K562 (cell line): ENCODE measurements at regions not wholly inside any gene's neighbourhood (a gene's known extent, or its start where the extent isn't known, plus 50 kb on each side); places are given as distances from the start of the nearest gene placed in this dataset.

Source experiments
- AFF1 ChIP-seq, 2 experiments: fragments of 450-650 bp; IDR thresholded peaks; 2 replicates each; pipeline ENCODE4 v1.6.1; 2018; ENCODE audit warnings: mild to moderate bottlenecking in 2 of 2, low read depth in 1 of 2; ENCODE audit not compliant: partially characterized antibody in 2 of 2
- CHD2 ChIP-seq: IDR thresholded peaks from 2 replicates; pipeline ENCODE4 v1.6.1; 2011; ENCODE audit warnings: low read depth, low read length
- CTCFL ChIP-seq: IDR thresholded peaks from 2 replicates; pipeline ENCODE4 v1.6.1; 2011; ENCODE audit warnings: borderline replicate concordance, low read depth, mild to moderate bottlenecking, moderate library complexity, low read length; ENCODE audit not compliant: insufficient read depth, poor library complexity, severe bottlenecking
- DACH1 ChIP-seq: fragments of 450-650 bp; IDR thresholded peaks from 2 replicates; pipeline ENCODE4 v1.6.1; 2018; ENCODE audit not compliant: partially characterized antibody
- DDX20 ChIP-seq: fragments of 450-650 bp; IDR thresholded peaks from 2 replicates; pipeline ENCODE4 v1.6.1; 2016; ENCODE audit warnings: missing genetic modification characterization, low read depth, mild to moderate bottlenecking, missing compliant biosample characterization, moderate library complexity
- ETV6 ChIP-seq, 3 experiments: fragments of 150-350 bp in 1 of 3; sonication (generic) in 1 of 3; formaldehyde crosslinking in 1 of 3; IDR thresholded peaks; 2 replicates each; pipeline versions ENCODE4 v1.6.1 to v1.8.0; 2014 to 2022; ENCODE audit warnings: borderline replicate concordance in 2 of 3, low read depth in 2 of 3, antibody characterized with exemption in 1 of 3, low read length in 1 of 3, mild to moderate bottlenecking in 1 of 3, missing genetic modification reagents in 1 of 3
- JUND ChIP-seq, 2 experiments: IDR thresholded peaks; 2 replicates in 1 of 2; 3 replicates in 1 of 2; pipeline ENCODE4 v1.6.1; 2011; ENCODE audit warnings: borderline replicate concordance in 2 of 2, low read depth in 2 of 2, low read length in 2 of 2, improper control_type of control experiment in 1 of 2, missing biosample characterization in 1 of 2, missing genetic modification characterization in 1 of 2, missing genetic modification reagents in 1 of 2
- MTA1 ChIP-seq: fragments of 450-650 bp; IDR thresholded peaks from 2 replicates; pipeline ENCODE4 v1.6.1; 2017; ENCODE audit warnings: borderline replicate concordance
- PKNOX1 ChIP-seq: fragments of 450-650 bp; IDR thresholded peaks from 2 replicates; pipeline ENCODE4 v1.6.1; 2016
- SFPQ ChIP-seq: fragments of 200-400 bp; formaldehyde crosslinking; IDR thresholded peaks from 2 replicates; pipeline ENCODE4 v1.6.1; 2017; ENCODE audit warnings: mild to moderate bottlenecking, low read depth, low read length, moderate library complexity
- STAT5A ChIP-seq: IDR thresholded peaks from 2 replicates; pipeline ENCODE4 v1.6.1; 2012; ENCODE audit warnings: low read length, inconsistent platforms, borderline replicate concordance
- YY1 ChIP-seq, 3 experiments: IDR thresholded peaks; 2 replicates each; pipeline ENCODE4 v1.6.1; 2011; ENCODE audit warnings: low read length in 2 of 3, mild to moderate bottlenecking in 2 of 3, moderate library complexity in 2 of 3, borderline replicate concordance in 1 of 3, control low read depth in 1 of 3, low read depth in 1 of 3; ENCODE audit not compliant: insufficient read depth in 3 of 3, insufficient replicate concordance in 2 of 3, control insufficient read depth in 1 of 3, insufficient read length in 1 of 3; ENCODE audit errors: extremely low read depth in 1 of 3

- TF ChIP-seq CTCFL (no peak), SFPQ (no peak), CHD2 (no peak), YY1 (IDR thresholded peaks at IDR 0.05; ENCODE audit: borderline replicate concordance in 1 of 3, control insufficient read depth in 1 of 3, extremely low read depth in 1 of 3, insufficient read depth in 3 of 3, insufficient read length in 1 of 3, insufficient replicate concordance in 2 of 3, low read depth in 1 of 3, low read length in 2 of 3) (no peak), STAT5A (peak; percentile 89), DACH1 (no peak), PKNOX1 (peak; percentile 71), MTA1 (peak; percentile 77), DDX20 (tag) (no peak), JUND (IDR thresholded peaks at IDR 0.05; ENCODE audit: borderline replicate concordance, low read depth, low read length) (peak; percentile 76), JUND (tag; IDR thresholded peaks at IDR 0.05; ENCODE audit: borderline replicate concordance, low read depth, low read length) (peak; percentile 65; the same call in 1 of the 3 replicates), ETV6 (IDR thresholded peaks at IDR 0.05; ENCODE audit: borderline replicate concordance in 1 of 2, low read depth in 2 of 2, low read length in 1 of 2) (peak in 1 of 2 experiments; percentile 55; a peak in 1 of 4 replicates), ETV6 (CRISPR knock-in tag; IDR thresholded peaks at IDR 0.05; ENCODE audit: borderline replicate concordance) (no peak), AFF1 (IDR thresholded peaks at IDR 0.05; ENCODE audit: low read depth in 1 of 2, partially characterized antibody in 2 of 2) (peak in 1 of 2 experiments; percentile 26)
Measured at GRCh38 chr10:80771902-80772555, 234.3 kb downstream of the SH2D4B start (continued).
